SK-N-SH treated with all-trans-retinoic acid at 6 μM for 48 hours (cell line): ENCODE measurements at regions not wholly inside any gene's neighbourhood (a gene's known extent, or its start where the extent isn't known, plus 50 kb on each side); places are given as distances from the start of the nearest gene placed in this dataset.

Experiments
- ATAC-seq: fragments of 200-7000 bp; cut with Tn5 transposase; 3 replicates; pipeline ENCODE4 v1.9.1; 2020; ENCODE audit warnings: mild to moderate bottlenecking, moderate library complexity
- ARNTL ChIP-seq: fragments of 450-650 bp; formaldehyde crosslinking; IDR thresholded peaks from 2 replicates; pipeline ENCODE4 v1.5.0; 2020; ENCODE audit warnings: low read depth, mild to moderate bottlenecking, moderate library complexity, borderline replicate concordance
- BACH2 ChIP-seq: fragments of 250-450 bp; sonication (Bioruptor Pico); IDR thresholded peaks from 2 replicates; pipeline ENCODE4 v1.9.0; 2021; ENCODE audit warnings: mild to moderate bottlenecking, borderline replicate concordance
- CSDC2 ChIP-seq: fragments of 250-450 bp; sonication (Bioruptor Pico); IDR thresholded peaks from 2 replicates; pipeline ENCODE4 v1.5.0; 2020; ENCODE audit warnings: mild to moderate bottlenecking, moderate library complexity
- ESRRG ChIP-seq: fragments of 250-450 bp; sonication (Bioruptor Pico); IDR thresholded peaks from 2 replicates; pipeline ENCODE4 v1.6.1; 2021; ENCODE audit warnings: mild to moderate bottlenecking
- GLIS3 ChIP-seq: fragments of 250-450 bp; sonication (Bioruptor Pico); IDR thresholded peaks from 2 replicates; pipeline ENCODE4 v1.5.0; 2020; ENCODE audit warnings: mild to moderate bottlenecking, moderate library complexity
- ISL1 ChIP-seq: fragments of 250-450 bp; sonication (Bioruptor Pico); IDR thresholded peaks from 2 replicates; pipeline ENCODE4 v2.1.2; 2022; ENCODE audit warnings: mild to moderate bottlenecking, moderate library complexity
- OSR1 ChIP-seq: fragments of 250-450 bp; sonication (Bioruptor Pico); IDR thresholded peaks from 2 replicates; pipeline ENCODE4 v1.8.0; 2022; ENCODE audit warnings: moderate library complexity, mild to moderate bottlenecking, inconsistent platforms
- PPARA ChIP-seq: fragments of 250-450 bp; sonication (Bioruptor Pico); IDR thresholded peaks from 2 replicates; pipeline ENCODE4 v1.5.0; 2020; ENCODE audit warnings: mild to moderate bottlenecking, borderline replicate concordance
- RARB ChIP-seq: fragments of 250-450 bp; sonication (Bioruptor Pico); IDR thresholded peaks from 2 replicates; pipeline ENCODE4 v1.8.0; 2021; ENCODE audit warnings: mild to moderate bottlenecking, moderate library complexity
- SNAI2 ChIP-seq: fragments of 250-450 bp; sonication (Bioruptor Pico); IDR thresholded peaks from 2 replicates; pipeline ENCODE4 v1.5.0; 2020; ENCODE audit warnings: mild to moderate bottlenecking, moderate library complexity
- TCF4 ChIP-seq: fragments of 250-450 bp; sonication (Bioruptor Pico); IDR thresholded peaks from 2 replicates; pipeline ENCODE4 v1.8.0; 2021; ENCODE audit warnings: mild to moderate bottlenecking, moderate library complexity, borderline replicate concordance
- TOX ChIP-seq: fragments of 250-450 bp; sonication (Bioruptor Pico); IDR thresholded peaks from 2 replicates; pipeline ENCODE4 v1.8.0; 2021; ENCODE audit warnings: mild to moderate bottlenecking, moderate library complexity, borderline replicate concordance
- ZC3H10 ChIP-seq: fragments of 250-450 bp; sonication (Bioruptor Pico); IDR thresholded peaks from 2 replicates; pipeline ENCODE4 v1.5.1; 2021; ENCODE audit warnings: mild to moderate bottlenecking, moderate library complexity
- ZFP3 ChIP-seq: fragments of 250-450 bp; sonication (Bioruptor Pico); IDR thresholded peaks from 2 replicates; pipeline ENCODE4 v1.5.0; 2020; ENCODE audit warnings: mild to moderate bottlenecking, moderate library complexity
- ZFP30 ChIP-seq: fragments of 450-650 bp; formaldehyde crosslinking; IDR thresholded peaks from 2 replicates; pipeline ENCODE4 v1.5.0; 2022; ENCODE audit warnings: mild to moderate bottlenecking, moderate library complexity
- ZNF565 ChIP-seq: fragments of 450-650 bp; formaldehyde crosslinking; conservative IDR thresholded peaks from 2 replicates; pipeline ENCODE4 v1.5.0; 2020; ENCODE audit warnings: low read depth, mild to moderate bottlenecking, moderate library complexity
- ZNF70 ChIP-seq: fragments of 450-650 bp; formaldehyde crosslinking; IDR thresholded peaks from 2 replicates; pipeline ENCODE4 v1.5.0; 2020; ENCODE audit warnings: mild to moderate bottlenecking, moderate library complexity
- TF ChIP-seq, protein P1 (sequence below): fragments of 250-450 bp; sonication (Bioruptor Pico); IDR thresholded peaks from 2 replicates; pipeline ENCODE4 v1.8.0; 2021; ENCODE audit warnings: low read depth, mild to moderate bottlenecking, moderate library complexity, borderline replicate concordance
- TF ChIP-seq, protein P2 (sequence below): fragments of 250-450 bp; sonication (Bioruptor Pico); IDR thresholded peaks from 2 replicates; pipeline ENCODE4 v1.5.1; 2021; ENCODE audit warnings: mild to moderate bottlenecking, moderate library complexity
- TF ChIP-seq, protein P3 (sequence below): fragments of 250-450 bp; sonication (Bioruptor Pico); IDR thresholded peaks from 2 replicates; pipeline ENCODE4 v1.5.0; 2020; ENCODE audit warnings: mild to moderate bottlenecking, moderate library complexity
- TF ChIP-seq, protein P4 (sequence below): fragments of 250-450 bp; sonication (Bioruptor Pico); IDR thresholded peaks from 2 replicates; pipeline ENCODE4 v1.8.0; 2020; ENCODE audit warnings: mild to moderate bottlenecking, moderate library complexity, borderline replicate concordance
- TF ChIP-seq, protein P5 (sequence below): fragments of 250-450 bp; sonication (Bioruptor Pico); IDR thresholded peaks from 2 replicates; pipeline ENCODE4 v1.5.1; 2020; ENCODE audit warnings: low read depth, mild to moderate bottlenecking, moderate library complexity

DNA sequence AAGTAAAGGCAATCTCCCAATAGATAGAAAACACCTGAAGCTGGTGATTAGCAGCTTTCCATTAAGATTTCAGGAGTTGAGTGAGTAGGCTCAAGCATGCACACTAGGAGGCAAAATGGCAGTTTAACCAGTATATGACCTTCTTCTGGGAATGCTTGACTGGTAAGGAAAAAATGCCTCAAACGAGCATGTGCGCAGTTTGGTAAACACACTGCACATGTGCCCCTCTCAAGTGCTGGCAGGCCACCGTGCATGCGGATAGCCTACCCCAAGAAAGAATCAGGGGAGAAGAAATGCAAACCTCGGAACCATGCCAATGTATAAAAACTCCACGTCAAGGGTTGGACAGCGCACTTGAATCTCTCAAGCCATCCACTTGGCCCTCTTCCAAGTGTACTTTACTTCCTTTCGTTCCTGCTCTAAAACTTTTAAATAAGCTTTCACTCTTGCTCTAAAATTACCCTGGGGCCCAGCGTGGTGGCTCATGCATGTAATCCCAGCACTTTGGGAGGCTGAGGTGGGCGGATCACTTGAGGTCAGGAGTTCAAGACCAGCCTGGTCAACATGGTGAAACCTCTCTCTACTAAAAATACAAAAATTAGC is 98.8 kb upstream of the CDK1 start:
- no peak for ATAC-seq
- TF ChIP-seq ESRRG (no peak), PPARA (no peak), ARNTL (CRISPR knock-in tag) (no peak), SNAI2 (CRISPR knock-in tag) (no peak)
- TF ChIP-seq, protein P1, sequence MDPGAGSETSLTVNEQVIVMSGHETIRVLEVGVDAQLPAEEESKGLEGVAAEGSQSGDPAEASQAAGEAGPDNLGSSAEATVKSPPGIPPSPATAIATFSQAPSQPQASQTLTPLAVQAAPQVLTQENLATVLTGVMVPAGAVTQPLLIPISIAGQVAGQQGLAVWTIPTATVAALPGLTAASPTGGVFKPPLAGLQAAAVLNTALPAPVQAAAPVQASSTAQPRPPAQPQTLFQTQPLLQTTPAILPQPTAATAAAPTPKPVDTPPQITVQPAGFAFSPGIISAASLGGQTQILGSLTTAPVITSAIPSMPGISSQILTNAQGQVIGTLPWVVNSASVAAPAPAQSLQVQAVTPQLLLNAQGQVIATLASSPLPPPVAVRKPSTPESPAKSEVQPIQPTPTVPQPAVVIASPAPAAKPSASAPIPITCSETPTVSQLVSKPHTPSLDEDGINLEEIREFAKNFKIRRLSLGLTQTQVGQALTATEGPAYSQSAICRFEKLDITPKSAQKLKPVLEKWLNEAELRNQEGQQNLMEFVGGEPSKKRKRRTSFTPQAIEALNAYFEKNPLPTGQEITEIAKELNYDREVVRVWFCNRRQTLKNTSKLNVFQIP (CRISPR knock-in tag): no peak
- TF ChIP-seq, all 23 proteins: peak for 0

DNA sequence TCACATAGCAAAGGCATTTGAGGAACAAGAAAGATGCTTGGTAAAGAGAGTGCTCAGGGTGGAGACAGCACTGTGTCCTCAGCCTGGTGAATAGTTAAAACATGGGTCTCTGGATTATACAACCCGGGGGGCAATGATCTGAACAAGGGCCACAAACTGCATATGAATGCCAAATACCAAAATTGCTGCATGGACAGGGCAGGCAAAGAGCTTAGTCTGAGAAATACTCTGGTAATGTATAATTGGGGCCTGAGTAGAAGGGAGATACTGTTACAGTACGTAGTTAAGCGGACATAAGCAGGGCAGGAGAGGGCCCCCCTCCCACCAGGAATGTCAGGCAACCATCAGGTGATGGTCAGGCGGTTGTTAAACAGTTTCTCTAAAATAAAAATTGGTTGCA is 99.3 kb upstream of the CDK1 start:
- no peak for ATAC-seq

DNA sequence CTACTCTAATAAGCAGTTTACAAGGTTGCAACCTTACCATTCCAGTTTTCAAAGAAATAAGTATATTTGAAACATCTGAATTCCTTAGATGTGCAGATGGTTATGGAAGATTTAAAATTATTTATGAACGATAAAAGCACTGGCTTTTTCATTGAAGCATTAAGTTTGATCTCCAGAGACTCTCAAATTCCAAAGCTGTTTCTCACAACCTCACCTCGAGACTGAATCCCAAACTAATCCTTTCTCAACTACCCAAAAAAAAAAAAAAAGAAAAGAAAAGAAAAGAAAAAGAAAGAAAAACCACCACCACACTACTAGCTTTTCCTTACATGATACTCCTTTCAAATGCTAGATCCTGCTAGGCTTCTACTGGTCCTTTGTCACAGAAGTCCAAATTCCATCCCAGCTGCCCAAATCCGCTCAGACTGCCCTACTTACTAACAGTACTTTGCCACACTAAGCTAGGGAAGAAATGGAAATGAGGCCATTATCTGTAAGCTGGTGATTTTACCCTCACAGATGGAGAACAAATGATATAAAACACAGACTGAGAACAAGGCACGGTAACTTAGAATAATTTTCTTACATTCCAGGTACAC is 100.6 kb upstream of the CDK1 start:
- TF ChIP-seq ZNF70 (CRISPR knock-in tag) (no peak), BACH2 (CRISPR knock-in tag) (no peak), ZNF565 (CRISPR knock-in tag) (no peak), GLIS3 (CRISPR knock-in tag) (no peak), ESRRG (no peak)
- no peak for ATAC-seq

More for the DNA sequence above, 99.3 kb upstream of the CDK1 start:
- TF ChIP-seq ZC3H10 (CRISPR knock-in tag) (no peak), GLIS3 (CRISPR knock-in tag) (no peak), TOX (CRISPR knock-in tag) (no peak), ESRRG (no peak), RARB (CRISPR knock-in tag) (no peak), OSR1 (CRISPR knock-in tag) (no peak)
- TF ChIP-seq, protein P2, sequence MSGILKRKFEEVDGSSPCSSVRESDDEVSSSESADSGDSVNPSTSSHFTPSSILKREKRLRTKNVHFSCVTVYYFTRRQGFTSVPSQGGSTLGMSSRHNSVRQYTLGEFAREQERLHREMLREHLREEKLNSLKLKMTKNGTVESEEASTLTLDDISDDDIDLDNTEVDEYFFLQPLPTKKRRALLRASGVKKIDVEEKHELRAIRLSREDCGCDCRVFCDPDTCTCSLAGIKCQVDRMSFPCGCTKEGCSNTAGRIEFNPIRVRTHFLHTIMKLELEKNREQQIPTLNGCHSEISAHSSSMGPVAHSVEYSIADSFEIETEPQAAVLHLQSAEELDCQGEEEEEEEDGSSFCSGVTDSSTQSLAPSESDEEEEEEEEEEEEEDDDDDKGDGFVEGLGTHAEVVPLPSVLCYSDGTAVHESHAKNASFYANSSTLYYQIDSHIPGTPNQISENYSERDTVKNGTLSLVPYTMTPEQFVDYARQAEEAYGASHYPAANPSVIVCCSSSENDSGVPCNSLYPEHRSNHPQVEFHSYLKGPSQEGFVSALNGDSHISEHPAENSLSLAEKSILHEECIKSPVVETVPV (CRISPR knock-in tag): no peak

DNA sequence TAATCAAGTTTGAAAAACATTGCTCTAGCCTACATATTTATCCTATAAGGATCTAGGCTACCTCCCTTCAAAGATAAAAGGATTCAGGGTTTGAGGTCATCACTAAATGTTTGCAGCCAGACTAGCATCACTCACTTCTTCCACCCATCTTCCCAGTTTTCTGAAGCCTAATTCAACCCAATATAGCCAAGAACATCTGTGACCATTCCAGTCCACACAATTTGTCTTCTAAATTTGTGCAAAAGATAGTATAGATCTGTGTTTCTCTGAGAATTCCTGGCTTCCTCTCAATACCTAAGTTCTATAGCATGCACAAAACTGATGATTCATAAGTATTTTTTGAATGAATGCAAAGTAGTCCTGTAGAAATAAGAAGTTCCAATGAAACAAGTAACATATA is 103.0 kb upstream of the CDK1 start:
- no peak for ATAC-seq

DNA sequence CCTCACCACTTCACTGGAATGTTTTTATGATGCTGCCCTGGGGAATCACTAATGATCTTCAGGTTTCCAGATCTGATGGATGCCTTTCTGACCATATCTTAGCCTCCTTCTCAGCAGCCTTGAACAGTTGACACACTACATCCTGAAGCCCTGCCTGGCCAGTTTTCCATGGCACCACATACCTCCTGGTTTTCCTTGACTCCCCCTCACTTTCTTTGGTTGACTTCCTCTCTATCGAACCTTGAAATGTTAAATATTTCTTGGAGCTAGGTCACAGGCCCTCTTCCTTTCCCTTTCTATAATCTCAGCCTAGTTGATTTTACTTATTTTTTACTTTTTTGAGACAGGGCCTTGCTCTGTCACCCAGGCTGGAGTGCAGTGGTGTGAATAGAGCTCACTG is 108.8 kb upstream of the CDK1 start:
- ATAC-seq: no peak
- TF ChIP-seq SNAI2 (CRISPR knock-in tag): no peak
- TF ChIP-seq ZFP30 (CRISPR knock-in tag): no peak
- no peak for TF ChIP-seq PPARA
- TF ChIP-seq, protein P3, sequence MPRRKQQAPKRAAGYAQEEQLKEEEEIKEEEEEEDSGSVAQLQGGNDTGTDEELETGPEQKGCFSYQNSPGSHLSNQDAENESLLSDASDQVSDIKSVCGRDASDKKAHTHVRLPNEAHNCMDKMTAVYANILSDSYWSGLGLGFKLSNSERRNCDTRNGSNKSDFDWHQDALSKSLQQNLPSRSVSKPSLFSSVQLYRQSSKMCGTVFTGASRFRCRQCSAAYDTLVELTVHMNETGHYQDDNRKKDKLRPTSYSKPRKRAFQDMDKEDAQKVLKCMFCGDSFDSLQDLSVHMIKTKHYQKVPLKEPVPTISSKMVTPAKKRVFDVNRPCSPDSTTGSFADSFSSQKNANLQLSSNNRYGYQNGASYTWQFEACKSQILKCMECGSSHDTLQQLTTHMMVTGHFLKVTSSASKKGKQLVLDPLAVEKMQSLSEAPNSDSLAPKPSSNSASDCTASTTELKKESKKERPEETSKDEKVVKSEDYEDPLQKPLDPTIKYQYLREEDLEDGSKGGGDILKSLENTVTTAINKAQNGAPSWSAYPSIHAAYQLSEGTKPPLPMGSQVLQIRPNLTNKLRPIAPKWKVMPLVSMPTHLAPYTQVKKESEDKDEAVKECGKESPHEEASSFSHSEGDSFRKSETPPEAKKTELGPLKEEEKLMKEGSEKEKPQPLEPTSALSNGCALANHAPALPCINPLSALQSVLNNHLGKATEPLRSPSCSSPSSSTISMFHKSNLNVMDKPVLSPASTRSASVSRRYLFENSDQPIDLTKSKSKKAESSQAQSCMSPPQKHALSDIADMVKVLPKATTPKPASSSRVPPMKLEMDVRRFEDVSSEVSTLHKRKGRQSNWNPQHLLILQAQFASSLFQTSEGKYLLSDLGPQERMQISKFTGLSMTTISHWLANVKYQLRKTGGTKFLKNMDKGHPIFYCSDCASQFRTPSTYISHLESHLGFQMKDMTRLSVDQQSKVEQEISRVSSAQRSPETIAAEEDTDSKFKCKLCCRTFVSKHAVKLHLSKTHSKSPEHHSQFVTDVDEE: no peak
- TF ChIP-seq TCF4: no peak
- TF ChIP-seq, protein P4, sequence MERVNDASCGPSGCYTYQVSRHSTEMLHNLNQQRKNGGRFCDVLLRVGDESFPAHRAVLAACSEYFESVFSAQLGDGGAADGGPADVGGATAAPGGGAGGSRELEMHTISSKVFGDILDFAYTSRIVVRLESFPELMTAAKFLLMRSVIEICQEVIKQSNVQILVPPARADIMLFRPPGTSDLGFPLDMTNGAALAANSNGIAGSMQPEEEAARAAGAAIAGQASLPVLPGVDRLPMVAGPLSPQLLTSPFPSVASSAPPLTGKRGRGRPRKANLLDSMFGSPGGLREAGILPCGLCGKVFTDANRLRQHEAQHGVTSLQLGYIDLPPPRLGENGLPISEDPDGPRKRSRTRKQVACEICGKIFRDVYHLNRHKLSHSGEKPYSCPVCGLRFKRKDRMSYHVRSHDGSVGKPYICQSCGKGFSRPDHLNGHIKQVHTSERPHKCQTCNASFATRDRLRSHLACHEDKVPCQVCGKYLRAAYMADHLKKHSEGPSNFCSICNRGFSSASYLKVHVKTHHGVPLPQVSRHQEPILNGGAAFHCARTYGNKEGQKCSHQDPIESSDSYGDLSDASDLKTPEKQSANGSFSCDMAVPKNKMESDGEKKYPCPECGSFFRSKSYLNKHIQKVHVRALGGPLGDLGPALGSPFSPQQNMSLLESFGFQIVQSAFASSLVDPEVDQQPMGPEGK: no peak
- no peak for TF ChIP-seq ISL1 (CRISPR knock-in tag)
- no peak for TF ChIP-seq BACH2 (CRISPR knock-in tag)
- no peak for TF ChIP-seq RARB (CRISPR knock-in tag)
- TF ChIP-seq ZC3H10 (CRISPR knock-in tag): no peak
- no peak for TF ChIP-seq ARNTL (CRISPR knock-in tag)
- no peak for TF ChIP-seq TOX (CRISPR knock-in tag)
- TF ChIP-seq, protein P5, sequence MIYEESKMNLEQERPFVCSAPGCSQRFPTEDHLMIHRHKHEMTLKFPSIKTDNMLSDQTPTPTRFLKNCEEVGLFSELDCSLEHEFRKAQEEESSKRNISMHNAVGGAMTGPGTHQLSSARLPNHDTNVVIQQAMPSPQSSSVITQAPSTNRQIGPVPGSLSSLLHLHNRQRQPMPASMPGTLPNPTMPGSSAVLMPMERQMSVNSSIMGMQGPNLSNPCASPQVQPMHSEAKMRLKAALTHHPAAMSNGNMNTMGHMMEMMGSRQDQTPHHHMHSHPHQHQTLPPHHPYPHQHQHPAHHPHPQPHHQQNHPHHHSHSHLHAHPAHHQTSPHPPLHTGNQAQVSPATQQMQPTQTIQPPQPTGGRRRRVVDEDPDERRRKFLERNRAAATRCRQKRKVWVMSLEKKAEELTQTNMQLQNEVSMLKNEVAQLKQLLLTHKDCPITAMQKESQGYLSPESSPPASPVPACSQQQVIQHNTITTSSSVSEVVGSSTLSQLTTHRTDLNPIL (CRISPR knock-in tag): no peak
- no peak for TF ChIP-seq CSDC2 (CRISPR knock-in tag)
- no peak for TF ChIP-seq ESRRG

More for the DNA sequence above, 103.0 kb upstream of the CDK1 start:
- TF ChIP-seq ISL1 (CRISPR knock-in tag) (no peak), ZC3H10 (CRISPR knock-in tag) (no peak), ZFP3 (CRISPR knock-in tag) (no peak)
- TF ChIP-seq, protein P5 (CRISPR knock-in tag): no peak
